ENCODE measurements at regions not wholly inside any gene's neighbourhood (a gene's known extent, or its start where the extent isn't known, plus 50 kb on each side); places are given as distances from the start of the nearest gene placed in this dataset.

DNA sequence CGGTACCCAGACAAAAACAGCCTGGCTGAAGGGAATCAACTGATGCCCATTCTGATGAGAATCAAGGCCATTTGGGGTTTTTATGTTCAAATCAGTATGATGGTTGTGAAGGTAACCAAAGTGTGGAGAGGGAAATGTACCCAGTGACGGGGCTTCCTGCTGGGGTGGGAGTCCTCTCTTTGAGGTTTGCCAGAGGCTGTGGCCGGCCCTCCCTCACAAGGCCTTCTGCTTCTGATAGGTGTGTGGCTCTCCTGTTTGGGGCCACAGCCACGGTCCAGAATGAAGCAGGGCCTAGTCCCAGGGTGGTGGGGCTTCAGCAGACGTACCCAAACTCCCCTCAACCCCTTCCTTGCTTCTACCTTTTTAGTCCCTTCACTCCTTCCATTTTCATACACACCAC lies 86.7 kb upstream of the NAA20 start:
- DNase-seq, result no peak

DNA sequence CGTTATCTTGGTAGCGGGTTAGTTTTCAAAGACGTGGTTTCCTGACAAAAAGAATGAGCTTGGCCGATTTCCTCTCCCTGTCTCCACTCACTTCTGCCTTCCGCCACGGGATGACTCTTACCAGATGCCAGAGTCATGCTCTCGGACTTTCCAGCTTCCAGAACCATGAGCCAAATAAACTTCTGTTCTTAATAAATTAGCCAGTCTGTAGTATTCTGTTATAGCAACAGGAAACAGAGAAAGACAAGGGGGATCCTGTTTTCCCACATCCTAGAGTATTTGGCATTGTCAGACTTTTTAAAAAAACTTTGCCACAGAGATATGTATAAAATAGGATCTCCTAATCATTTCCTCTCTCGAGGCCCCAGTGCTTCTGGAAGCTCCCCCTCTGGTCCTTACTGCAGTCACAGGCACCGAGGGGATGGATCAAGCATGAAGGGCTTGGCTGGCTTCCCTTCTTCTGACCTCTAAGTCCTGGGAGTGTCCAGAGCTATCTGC lies 84.9 kb upstream of the NAA20 start:
- DNase-seq, result no peak

DNA sequence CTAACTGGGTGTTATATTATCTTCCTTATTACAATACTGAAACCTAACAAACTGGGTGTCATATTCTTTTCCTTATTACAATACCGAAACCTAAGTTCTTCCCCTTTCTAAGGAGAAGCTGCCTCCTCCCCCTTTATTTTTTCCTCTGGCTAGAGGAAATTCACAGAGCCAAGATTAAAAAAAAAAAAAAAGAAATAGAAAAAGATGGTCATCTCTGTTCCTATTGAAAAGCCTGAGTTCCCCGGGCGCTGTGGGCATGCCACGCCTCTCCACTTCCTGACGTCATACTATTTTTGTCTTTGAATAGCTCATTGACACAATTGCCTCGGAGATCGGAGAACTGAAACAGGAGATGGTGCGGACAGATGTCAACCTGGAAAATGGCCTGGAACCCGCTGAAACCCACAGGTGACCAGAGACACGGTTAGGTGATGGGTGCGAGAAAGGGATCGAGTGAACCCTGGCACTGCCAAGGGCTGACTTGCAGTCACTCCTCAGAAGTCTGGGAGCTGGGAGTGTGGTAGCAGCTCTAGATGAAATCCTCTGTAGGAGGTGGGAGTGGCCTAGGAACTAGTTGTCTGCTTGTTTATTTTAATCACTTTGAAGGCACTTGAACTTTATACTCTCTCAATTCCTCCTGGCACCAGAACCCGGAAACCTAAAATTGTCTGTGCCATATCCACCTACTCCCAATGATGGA lies 82.2 kb upstream of the NAA20 start:
- no peak for DNase-seq

DNA sequence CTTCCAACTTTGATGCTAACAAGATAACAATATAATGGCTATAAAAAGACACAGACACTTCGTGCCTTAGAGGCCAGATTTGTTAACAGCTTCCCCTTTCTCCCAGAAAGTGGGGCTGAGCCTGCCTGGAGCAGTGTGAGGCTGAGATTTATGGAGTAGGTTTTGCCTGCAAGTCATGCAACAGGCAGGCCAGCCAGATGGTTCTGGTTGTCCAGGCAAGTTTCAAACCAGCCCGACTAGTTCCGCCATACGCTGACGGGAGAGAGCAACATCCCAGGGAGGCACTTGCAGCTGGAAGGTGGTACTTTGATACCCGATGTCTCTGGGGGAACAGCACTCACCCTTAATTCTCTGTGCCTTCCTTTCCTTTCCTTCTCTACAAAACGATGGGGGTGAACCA lies 81.3 kb upstream of the NAA20 start:
- DNase-seq, result no peak

DNA sequence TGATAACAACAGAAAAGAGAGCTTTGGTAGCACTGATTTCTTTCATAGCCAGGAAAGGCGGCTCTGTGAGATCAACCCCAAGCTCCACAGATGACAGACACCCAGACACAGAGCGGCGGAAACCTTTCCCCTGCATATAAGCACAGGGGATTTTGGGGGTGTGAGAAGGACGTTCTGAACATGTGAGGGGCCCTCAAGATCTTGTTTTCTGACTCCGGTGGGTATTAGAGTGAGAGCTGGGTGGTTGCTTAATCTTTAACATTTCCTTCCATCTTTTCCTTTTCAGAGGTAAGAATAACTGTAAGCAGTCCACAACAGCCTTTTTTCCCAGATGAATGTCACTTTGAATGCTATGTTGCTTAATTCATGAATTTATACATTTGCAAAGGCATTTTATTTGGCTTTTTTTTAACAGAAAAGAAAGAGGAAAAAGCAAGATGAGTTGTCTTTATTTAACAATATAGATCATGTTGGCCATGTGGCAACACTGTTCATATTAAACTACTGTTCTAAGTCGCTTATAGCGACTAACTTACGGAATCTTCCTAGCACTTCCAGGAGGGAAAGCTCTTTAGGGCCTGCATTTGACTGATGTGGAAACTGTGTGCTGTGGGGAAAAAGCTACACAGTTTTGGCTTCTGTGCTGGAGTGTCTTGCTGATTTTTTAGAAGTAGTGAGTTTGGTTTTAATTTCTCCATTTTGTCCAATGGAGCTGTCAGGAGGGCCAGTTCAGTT lies 80.5 kb upstream of the NAA20 start:
- DNase-seq, result no peak

DNA sequence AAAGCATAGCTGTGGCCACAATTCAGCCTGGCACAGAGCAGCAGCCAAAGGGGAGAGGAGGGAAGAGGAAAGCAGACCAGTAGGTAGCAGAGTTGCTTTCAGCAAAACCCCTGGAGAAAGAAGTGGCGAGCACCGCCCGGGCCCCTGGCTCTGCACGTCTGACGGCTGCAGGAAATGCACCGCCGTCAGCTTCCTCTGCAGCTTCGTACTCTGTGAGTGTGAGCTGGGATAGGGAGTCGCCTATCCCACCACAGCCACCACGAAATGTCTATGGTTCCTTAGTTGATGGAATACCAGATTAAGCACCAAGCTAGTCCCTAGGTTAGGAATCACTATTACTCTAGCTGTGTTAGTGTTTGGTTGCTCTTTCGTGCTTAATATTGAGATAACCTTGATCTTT lies 79.9 kb upstream of the NAA20 start:
- peak in 1 of 2 donors; percentile 6 for DNase-seq

DNA sequence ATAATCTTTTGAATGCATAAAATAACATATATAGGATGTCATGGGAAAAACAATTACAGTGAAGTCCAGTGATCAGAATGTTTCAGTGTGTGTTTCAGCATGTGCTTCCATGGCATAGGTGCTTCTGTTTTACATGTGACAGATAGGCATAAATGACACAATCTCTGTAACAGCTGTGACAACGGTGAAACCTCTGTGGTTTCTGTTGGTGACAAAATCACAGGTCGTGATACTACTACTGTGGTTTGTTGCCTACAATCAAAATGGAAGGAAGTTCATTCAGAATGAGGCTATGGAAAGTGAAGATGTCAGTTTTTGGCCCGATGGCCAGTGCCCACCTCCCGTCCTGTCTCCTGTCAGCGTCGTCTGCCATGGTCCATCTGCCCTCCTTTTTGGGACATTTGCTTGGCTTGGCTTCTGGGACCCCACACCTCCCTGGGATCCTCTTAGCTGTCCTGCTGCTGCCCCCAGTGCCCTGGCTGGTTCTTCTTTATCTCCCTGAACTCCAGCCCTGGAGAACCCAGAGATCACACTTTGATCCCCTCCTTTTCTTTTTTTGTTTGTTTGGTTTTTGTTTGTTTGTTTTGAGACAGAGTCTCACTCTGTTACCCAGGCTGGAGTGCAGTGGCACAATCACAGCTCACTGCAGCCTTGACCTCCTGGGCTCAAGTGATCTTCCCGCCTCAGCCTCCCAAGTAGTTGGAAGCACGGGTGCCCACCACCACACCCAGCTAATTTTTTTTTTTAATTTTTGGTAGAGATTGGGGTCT lies 79.3 kb upstream of the NAA20 start:
- DNase-seq, result no peak

DNA sequence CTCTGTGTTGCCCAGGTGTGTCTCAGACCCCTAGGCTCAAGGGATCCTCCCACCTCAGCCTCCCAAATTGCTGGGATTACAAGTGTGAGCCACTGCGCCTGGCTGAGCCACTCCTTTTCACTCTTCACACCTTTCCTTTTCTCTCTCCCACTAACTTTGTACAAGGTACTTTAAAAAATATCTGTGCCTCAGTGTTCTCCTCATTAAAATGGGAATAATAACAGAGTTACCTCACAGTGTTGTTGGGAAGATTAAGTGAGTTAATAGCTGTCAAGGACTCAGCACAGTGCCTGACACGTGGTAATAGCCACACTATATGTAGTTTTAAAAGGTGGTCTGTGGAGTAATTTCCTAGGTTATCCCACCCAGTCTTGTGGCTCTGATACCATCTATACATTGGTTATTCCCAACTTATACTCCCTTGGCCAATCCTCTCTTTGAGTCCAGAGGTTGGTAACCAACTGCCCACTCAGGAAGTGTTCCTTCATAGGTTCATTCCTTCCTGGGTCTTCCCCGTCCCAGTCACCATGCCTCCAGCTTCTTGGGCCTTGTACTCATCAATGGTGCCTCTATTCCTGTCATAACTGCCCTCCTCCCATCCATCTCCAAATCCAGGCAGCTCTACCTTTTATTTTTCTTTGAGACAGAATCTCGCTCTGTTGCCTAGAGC lies 78.6 kb upstream of the NAA20 start:
- DNase-seq, result no peak

DNA sequence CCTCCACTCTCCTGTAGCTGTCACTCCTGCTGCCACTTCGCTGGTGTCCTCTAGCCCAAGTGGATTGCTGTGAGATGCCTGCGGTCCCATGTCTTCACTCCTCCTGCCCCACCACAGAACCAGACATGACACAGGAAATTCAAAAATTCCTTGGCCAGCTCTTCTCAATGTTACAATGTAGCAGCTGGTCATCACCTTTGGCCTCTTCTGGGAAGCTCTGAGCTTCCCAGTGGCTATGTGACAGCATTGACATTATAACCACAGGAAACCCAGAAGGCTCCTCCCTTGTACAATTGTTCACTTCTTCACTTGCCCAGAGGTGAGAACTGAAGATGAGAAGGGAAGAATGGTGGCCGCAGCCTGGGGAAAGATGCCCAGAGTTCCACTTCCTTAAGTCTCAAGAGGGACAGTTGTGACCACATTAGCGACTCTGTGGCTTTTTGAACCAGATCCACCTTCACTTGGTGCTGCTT lies 76.1 kb upstream of the NAA20 start:
- DNase-seq, result no peak

DNA sequence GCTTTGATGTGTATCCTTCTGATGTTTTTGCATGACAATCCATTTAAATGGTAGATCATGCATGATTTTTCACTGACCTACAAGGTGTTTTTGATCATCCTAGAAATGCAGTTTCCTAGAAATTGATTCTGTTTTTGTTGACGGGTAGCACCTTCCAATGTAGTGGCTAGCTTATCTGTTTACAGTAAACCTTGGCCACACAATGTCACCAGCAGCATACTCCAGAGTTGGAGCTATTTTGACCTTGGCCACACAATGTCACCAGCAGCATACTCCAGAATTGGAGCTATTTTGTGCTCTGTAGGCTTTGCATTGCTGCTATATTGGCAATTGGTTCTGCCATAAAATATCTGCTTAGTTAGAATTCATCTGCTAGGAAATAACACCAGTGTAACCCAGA lies 74.6 kb upstream of the NAA20 start:
- DNase-seq, result no peak

DNA sequence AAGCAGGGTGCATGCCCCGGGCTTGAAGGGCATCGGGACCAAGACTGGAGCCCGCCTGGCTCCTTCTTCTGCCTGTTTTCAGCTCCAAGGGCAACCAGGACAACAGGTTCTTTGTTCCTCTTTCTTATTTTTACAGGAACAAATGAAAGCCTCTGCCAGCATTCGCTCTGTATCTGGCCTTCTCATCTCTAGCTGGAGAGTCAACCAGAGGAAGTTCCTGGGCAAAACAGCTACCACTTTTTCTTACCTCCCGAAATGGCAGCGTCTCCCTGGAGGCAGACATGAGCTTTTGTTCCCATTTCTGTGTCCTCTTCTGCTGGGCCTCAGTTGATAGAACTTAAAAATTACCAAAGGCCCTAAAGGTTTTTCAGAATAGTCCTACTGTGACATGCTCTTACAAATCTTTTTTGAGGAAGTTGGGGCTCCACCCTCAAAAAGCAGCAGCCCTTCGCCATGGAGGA lies 74.1 kb upstream of the NAA20 start:
- DNase-seq, result no peak

DNA sequence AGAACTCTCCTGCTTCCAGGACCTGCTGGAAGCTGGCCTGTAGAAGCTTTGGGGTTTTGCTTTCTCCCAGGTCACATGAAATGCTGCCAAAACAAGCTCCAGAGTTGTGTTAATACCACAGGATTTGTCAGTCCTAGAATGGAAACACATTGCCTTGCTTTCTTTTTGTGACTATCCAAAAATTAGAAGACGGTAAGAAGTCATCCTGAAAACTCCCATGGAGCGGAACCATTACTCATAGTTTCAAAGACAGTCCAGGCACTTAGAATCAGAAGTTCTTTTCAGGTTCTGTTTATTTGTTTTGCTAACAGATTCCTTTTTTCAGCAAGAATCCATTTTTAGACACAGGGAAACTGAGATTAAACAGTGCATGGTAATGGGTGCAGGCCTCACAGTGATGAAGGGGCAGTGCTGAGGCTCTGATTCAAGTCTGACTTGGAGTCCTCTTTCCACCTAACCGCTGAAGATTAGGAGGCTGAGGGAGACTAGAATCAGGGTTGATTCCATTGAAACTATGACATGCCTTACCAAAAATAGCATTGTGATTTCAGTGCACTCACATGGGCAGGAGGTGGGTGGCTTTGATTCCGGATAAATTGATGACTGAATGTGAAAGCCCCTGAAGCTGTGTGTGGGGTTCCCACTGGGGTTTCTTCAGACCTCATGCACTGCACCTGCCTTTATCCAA lies 72.2 kb upstream of the NAA20 start:
- DNase-seq, result no peak

DNA sequence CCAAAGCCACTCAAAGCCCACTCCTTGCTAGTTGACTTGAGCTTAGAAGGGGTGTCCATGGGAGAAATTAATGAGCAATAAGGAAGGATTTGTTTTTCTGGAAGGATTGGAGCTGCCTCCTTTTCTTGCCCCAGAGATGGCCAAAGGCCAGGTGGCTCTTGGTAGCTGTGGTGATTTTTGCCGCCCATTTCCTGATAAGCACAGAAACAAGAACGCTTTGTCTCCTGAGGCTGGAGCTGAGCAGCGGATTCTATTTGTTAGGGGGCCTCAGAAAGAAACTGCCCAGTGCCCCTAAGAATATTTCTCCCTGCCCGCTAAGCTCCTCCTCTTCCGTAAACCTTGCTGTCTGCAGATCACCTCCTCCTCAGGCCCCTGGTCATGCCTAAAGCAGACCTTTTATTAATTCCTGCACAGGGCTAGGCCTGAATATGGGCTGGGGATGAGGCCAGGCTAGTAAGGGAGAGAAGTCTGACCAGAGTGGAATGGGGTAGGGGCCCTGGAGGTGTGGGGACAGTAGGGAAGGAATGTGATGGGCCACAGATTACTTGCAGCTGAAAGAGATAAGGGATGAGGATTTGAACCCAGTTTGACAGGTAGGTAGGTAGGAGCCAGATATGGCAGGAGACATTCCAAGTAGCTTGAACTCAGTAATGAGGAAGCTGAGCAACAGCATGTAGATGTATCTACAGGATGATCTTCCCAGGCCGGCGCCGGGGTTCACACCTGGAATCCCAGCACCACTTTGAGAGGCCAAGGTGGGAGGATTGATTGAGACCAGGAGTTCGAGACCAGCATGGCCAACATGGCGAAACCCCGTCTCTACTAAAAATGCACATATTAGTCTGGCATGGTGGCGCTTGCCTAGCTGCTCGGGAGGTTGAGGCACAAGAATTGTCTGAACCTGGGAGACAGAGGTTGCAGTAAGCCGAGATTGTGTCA lies 71.2 kb upstream of the NAA20 start:
- DNase-seq, result no peak

DNA sequence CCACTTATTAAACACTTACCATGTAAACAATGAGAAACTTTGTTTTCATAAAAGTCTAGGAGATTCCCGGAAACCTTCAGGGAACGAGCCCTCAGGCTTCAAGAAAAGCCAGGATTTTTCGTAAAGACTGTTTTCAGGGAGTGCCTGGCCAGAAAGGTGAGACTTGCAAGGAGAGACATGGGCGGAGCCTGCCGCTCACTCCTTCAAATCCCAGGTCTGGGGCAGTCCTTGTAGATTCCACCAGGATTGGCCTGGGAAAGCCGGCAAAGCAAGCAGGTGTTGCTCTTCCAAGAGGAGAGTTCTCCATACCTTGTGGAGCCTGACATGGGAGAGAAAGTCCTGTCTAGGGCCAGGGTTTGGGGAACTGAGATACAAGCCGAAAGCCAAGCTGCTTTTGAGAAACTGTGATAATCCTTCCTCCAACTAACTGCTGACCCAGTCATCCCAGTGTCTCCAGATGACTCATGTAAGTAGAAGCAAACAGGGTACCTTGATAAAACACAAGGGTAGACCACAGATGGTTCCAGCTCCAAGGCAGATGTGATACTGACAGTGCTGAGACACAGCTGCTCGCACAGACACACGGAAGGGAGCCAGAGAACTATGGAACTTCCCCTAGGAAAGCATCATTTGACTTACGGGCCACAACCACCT lies 69.4 kb upstream of the NAA20 start:
- no peak for DNase-seq

DNA sequence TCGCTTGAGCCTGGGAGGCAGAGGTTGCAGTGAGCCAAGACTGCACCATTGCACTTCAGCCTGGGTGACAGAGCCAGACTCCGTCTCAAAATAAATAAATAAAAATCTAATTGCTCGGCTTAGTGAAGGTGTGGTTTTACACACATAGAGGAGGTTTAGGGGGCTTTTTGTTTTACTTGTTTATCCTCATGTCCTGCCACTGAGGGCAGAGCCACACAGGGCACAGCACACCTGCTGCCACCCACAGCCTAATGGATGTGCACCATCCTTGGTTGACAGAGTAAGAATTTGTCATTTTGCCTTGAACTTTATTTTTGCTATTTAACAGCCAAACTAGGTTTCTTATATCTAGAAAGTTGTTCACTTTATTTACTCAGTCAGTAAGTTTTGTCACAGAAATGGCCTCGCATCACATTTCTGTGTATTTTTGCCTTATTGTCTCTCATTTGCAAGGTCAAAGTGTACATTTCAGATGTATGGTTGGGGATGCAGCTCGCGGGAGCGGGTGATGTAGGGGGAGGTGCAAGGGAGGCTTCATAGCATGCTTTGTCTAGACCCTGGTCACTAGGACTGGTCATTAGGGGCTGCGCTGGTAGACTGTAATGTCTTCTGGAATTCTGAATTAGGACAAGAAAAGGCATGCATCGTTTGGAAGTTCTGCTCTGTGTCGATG lies 67.8 kb upstream of the NAA20 start:
- DNase-seq, result no peak

DNA sequence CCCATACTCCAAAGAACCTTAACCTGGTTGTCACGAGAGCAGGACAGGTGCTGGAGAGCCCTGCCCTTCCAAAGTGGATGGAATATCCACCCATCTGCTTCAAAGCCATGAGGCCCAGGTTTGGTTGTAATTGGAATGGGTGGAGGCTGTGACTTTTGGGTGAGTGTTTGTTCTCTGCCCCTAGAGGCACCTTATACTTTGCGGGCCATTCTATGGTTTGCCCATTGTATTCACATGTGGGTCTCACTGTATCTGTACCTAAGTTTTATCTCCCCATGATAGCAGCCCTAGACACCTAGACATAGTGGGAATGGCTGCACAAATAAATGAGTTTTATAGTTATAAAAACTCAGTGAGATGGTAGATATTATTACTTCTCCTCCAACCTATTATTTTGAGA lies 67.1 kb upstream of the NAA20 start:
- no peak for DNase-seq

DNA sequence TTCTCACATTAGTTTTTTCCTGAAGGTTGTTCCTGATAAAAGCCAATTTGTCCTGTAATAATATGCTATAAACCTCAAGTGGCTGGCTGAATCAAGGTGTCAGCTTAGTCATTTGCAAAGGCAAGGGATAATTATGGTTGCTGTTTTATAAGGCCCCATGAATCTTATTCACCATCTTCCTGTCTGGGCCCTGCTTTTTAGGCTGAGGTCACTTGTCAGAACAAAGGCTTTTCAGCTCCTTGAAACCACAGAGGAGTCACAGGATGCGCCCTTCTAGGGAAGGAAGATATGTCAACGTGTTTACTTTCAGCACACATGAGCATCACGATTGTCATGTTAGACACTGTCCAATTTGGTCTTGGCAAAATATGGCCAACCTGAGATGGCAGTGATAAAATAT lies 64.8 kb upstream of the NAA20 start:
- DNase-seq, result no peak

DNA sequence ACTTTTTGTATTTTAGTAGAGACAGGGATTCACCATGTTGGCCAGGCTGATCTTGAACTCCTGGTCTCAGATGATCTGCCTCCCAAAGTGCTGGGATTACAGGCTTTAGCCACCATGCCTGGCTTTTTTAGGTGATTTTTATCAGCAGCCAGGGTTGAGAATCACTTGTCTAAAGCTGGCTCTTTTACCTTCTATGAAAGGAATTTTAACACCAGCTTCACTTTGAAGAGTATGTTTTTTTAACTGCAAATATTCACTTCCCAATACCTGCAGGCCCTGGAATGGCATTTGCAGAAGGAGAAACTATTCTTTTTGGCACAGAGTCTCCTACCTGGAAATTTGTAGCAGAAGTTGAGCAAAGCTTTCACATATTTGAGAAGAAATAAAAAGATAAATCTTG lies 63.6 kb upstream of the NAA20 start:
- no peak for DNase-seq

DNA sequence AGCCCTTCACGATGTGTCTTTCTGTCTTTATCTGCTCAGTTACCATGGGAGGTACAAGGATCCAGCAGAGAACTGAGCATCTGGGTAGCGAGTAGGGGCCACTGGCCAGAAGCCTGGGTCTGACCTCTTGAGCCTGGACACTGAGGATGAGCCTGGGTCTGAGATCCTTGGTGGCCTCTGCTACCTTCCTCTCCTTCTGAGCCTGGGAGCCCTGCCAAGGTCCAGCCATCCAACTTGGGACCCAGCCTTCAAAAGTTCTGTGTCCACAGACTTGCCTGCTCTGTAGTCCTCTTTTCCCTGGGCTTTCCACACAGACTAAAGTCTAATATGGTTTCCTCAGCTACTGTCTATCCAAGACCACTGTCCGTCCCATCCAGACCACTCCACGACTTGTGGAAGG lies 60.2 kb upstream of the NAA20 start:
- DNase-seq, result no peak

DNA sequence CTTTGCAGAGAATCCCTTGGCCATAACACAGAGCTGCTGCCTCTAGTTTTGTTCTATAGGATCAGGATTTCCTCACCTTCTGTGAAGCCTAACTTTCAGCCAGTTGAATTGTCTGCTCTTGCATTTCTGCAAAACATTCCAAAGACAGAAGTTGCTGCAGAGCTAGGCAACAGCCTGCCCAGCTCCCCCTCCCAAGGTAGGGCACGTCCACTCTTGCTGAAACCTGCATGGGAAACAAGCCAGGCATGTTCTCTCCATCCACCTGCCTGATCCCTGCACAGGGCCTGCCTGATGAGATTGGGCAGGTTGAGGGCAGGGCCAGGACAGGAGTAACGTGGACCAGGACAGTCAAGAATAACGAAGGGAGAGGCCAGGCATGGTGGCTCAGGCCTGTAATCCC lies 58.9 kb upstream of the NAA20 start:
- DNase-seq, result no peak

Data from activated CD4-positive, alpha-beta T cell treated with anti-CD3 and anti-CD28 coated beads for 4 hours (primary cell).